MM.1S (cell line): ENCODE measurements at regions not wholly inside any gene's neighbourhood (a gene's known extent, or its start where the extent isn't known, plus 50 kb on each side); places are given as distances from the start of the nearest gene placed in this dataset.

Source experiments
- EZH2 ChIP-seq: fragments of 300-600 bp; sonication (generic); optimal IDR thresholded peaks from 2 replicates; pipeline ENCODE3; 2017; ENCODE audit warnings: low read depth, mild to moderate bottlenecking, antibody characterized with exemption, low read length, mixed read lengths
- TF ChIP-seq, protein P1 (sequence below): fragments of 300-600 bp; sonication (generic); IDR thresholded peaks from 2 replicates; pipeline ENCODE4 v1.5.1; 2016; ENCODE audit warnings: antibody characterized with exemption, low read length, mixed read lengths

- TF ChIP-seq EZH2, result no peak
- TF ChIP-seq, protein P1, sequence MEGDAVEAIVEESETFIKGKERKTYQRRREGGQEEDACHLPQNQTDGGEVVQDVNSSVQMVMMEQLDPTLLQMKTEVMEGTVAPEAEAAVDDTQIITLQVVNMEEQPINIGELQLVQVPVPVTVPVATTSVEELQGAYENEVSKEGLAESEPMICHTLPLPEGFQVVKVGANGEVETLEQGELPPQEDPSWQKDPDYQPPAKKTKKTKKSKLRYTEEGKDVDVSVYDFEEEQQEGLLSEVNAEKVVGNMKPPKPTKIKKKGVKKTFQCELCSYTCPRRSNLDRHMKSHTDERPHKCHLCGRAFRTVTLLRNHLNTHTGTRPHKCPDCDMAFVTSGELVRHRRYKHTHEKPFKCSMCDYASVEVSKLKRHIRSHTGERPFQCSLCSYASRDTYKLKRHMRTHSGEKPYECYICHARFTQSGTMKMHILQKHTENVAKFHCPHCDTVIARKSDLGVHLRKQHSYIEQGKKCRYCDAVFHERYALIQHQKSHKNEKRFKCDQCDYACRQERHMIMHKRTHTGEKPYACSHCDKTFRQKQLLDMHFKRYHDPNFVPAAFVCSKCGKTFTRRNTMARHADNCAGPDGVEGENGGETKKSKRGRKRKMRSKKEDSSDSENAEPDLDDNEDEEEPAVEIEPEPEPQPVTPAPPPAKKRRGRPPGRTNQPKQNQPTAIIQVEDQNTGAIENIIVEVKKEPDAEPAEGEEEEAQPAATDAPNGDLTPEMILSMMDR, result no peak
These were observed 1556.6 kb downstream of the DPP10 start for GRCh38 chr2:115999039-115999438.
